Endothelial cell of umbilical vein (primary cell): ENCODE measurements at regions not wholly inside any gene's neighbourhood (a gene's known extent, or its start where the extent isn't known, plus 50 kb on each side); places are given as distances from the start of the nearest gene placed in this dataset.

Experiments
- BruUV-seq: library from RNA; stranded (reverse); fragments of 400-500 nt; replicated peaks from 2 replicates; lab custom pipeline; 2021; lab: Mats Ljungman, UMichigan
- CTCF ChIA-PET: fragments of 300-600, 350-600 bp; sonication (Branson Sonifier 250); formaldehyde crosslinking; loops from one replicate; lab custom pipeline; 2021; ENCODE audit warnings: antibody characterized with exemption, inconsistent platforms; lab: Charles Lee
- POLR2A ChIA-PET: fragments of 300-600, 350-600 bp; sonication (Branson Sonifier 250); formaldehyde crosslinking; loops from one replicate; lab custom pipeline; 2021; ENCODE audit warnings: antibody characterized with exemption, inconsistent platforms; lab: Charles Lee
- DNase-seq: peaks from one replicate; pipeline ENCODE4 v3.0.0-alpha.2; 2011; ENCODE audit warnings: low read depth, low spot score
- FAIRE-seq: peaks from 2 replicates; lab custom pipeline; 2011; peaks lifted over from hg19 to GRCh38; lab: Jason Lieb, UNC
- H2AFZ ChIP-seq: 2 replicates; pipeline ENCODE4 v1.6.0; 2012; ENCODE audit warnings: low read depth, low read length, control low read depth, inconsistent platforms
- H3K27ac ChIP-seq: 2 replicates; pipeline ENCODE4 v1.5.1; 2011; ENCODE audit warnings: low read depth, mild to moderate bottlenecking, control low read depth, low read length, moderate library complexity; ENCODE audit not compliant: insufficient read depth
- H3K27me3 ChIP-seq, 2 experiments: 2 replicates each; pipeline versions ENCODE4 v1.6.0 to v1.6.1; 2011; ENCODE audit warnings: low read length in 2 of 2, mixed read lengths in 1 of 2; ENCODE audit not compliant: control insufficient read depth in 2 of 2, insufficient read depth in 2 of 2
- H3K36me3 ChIP-seq, 2 experiments: 2 replicates in 1 of 2; 3 replicates in 1 of 2; pipeline ENCODE4 v1.5.1; 2011; ENCODE audit warnings: low read length in 2 of 2, mild to moderate bottlenecking in 1 of 2, moderate library complexity in 1 of 2; ENCODE audit not compliant: control insufficient read depth in 2 of 2, insufficient read depth in 2 of 2; ENCODE audit errors: extremely low read depth in 1 of 2
- H3K4me1 ChIP-seq: 3 replicates; pipeline ENCODE4 v1.5.1; 2011; ENCODE audit warnings: mild to moderate bottlenecking, low read length; ENCODE audit not compliant: control insufficient read depth, insufficient read depth; ENCODE audit errors: extremely low read depth
- H3K4me2 ChIP-seq: 2 replicates; pipeline ENCODE4 v1.6.1; 2011; ENCODE audit warnings: low read length, control low read depth, mixed read lengths; ENCODE audit not compliant: insufficient read depth
- H3K4me3 ChIP-seq, 3 experiments: fragments of 200-600 bp in 1 of 3; sonication (generic), shearing (Covaris generic) in 1 of 3; replicated peaks in 1 of 3; 2 replicates each; pipeline ENCODE4 v1.5.1; 2011 to 2016; ENCODE audit warnings: control low read depth in 3 of 3, low read length in 3 of 3, mild to moderate bottlenecking in 2 of 3, inconsistent platforms in 1 of 3, low read depth in 1 of 3, moderate library complexity in 1 of 3; ENCODE audit not compliant: insufficient read depth in 1 of 3
- H3K79me2 ChIP-seq: 2 replicates; pipeline ENCODE4 v1.6.0; 2012; ENCODE audit warnings: low read length, inconsistent platforms; ENCODE audit not compliant: control insufficient read depth, insufficient read depth
- H3K9ac ChIP-seq: replicated peaks from 2 replicates; pipeline ENCODE3; 2011; ENCODE audit warnings: low read length, control low read depth; ENCODE audit not compliant: insufficient read depth; ENCODE audit errors: extremely low read depth
- H3K9me1 ChIP-seq: replicated peaks from 3 replicates; pipeline ENCODE4 v1.6.0; 2011; ENCODE audit warnings: mild to moderate bottlenecking, low read length; ENCODE audit not compliant: control insufficient read depth, insufficient read depth; ENCODE audit errors: extremely low read depth
- H3K9me3 ChIP-seq: replicated peaks from 2 replicates; pipeline ENCODE4 v1.5.1; 2012; ENCODE audit warnings: low read length, inconsistent platforms; ENCODE audit not compliant: control insufficient read depth, insufficient read depth
- H4K20me1 ChIP-seq: replicated peaks from 2 replicates; pipeline ENCODE3; 2011; ENCODE audit warnings: mild to moderate bottlenecking, low read length; ENCODE audit not compliant: control insufficient read depth, insufficient read depth; ENCODE audit errors: extremely low read depth
- CTCF ChIP-seq, 2 donors: IDR thresholded peaks; 1 replicate in 1 of 2; 2 replicates in 1 of 2; pipeline ENCODE4 v1.5.1; 2011; ENCODE audit warnings: low read length in 2 of 2, mild to moderate bottlenecking in 2 of 2, moderate library complexity in 2 of 2, control low read depth in 1 of 2, inconsistent platforms in 1 of 2, low read depth in 1 of 2; ENCODE audit not compliant: insufficient read depth in 1 of 2; ENCODE audit errors: extremely low read depth in 1 of 2
- EZH2 ChIP-seq: IDR thresholded peaks from 2 replicates; pipeline ENCODE4 v1.6.1; 2012; ENCODE audit warnings: borderline replicate concordance, low read depth, mild to moderate bottlenecking, moderate library complexity, low read length, inconsistent platforms; ENCODE audit not compliant: severe bottlenecking
- FOS ChIP-seq: IDR thresholded peaks from 2 replicates; pipeline ENCODE4 v1.6.1; 2011; ENCODE audit warnings: mild to moderate bottlenecking, low read length, moderate library complexity, borderline replicate concordance; ENCODE audit not compliant: insufficient read depth
- GATA2 ChIP-seq: IDR thresholded peaks from 2 replicates; pipeline ENCODE4 v1.7.0; 2011; ENCODE audit warnings: low read depth, mild to moderate bottlenecking, moderate library complexity, mixed read lengths, low read length; ENCODE audit not compliant: insufficient read length, insufficient read depth
- JUN ChIP-seq: IDR thresholded peaks from 2 replicates; pipeline ENCODE4 v1.6.1; 2011; ENCODE audit warnings: borderline replicate concordance, low read depth; ENCODE audit not compliant: insufficient read length, insufficient read depth
- MAX ChIP-seq: IDR thresholded peaks from 2 replicates; pipeline ENCODE4 v1.6.1; 2011; ENCODE audit not compliant: insufficient read depth, insufficient read length
- MYC ChIP-seq: IDR thresholded peaks from one replicate; pipeline ENCODE4 v1.6.1; 2011; ENCODE audit warnings: mild to moderate bottlenecking, low read depth, low read length
- POLR2A ChIP-seq: IDR thresholded peaks from 2 replicates; pipeline ENCODE4 v1.6.1; 2012; ENCODE audit warnings: low read depth, mild to moderate bottlenecking, control low read depth, low read length
- POLR2AphosphoS5 ChIP-seq: IDR thresholded peaks from 2 replicates; pipeline ENCODE4 v1.6.1; 2012; ENCODE audit warnings: low read depth, mild to moderate bottlenecking, control low read depth, low read length, moderate library complexity; ENCODE audit not compliant: insufficient read depth
- dilution Hi-C: fragments of 300-500 bp; cut with MboI; formaldehyde crosslinking; loops from one replicate; pipeline ENCODE4 v1.15.0; 2019; ENCODE audit warnings: low sequenced_read_pairs; ENCODE audit not compliant: extremely low pct_ligation_motif_present
- intact Hi-C: fragments of 100-400 bp; cut with micrococcal nuclease; formaldehyde crosslinking; loops from one replicate; pipeline ENCODE4 v1.10.0; 2022

- Histone ChIP-seq H3K27ac (no peak overlapping the region), H3K27me3 (no peaks in the 10 kb centered on the region), H3K4me3 (no peak overlapping the region), H2AFZ (no peak overlapping the region), H4K20me1 (no peaks in the 10 kb centered on the region), H3K9ac (no peak overlapping the region), H3K79me2 (no peaks in the 10 kb centered on the region), H3K4me1 (peaks cover 7% of the 10 kb centered on the region), H3K9me1 (no peaks in the 10 kb centered on the region), H3K9me3 (no peaks in the 10 kb centered on the region), H3K36me3 (no peaks in the 10 kb centered on the region), H3K4me2 (no peak overlapping the region)
- CTCF ChIA-PET: interaction anchor here (1.2 kb wide), 1 partner anchor 11 kb away, joined by 3 read pairs; no protein-coding TSS in a partner anchor
- DNase-seq (no peak), FAIRE-seq (no peak)
- no TSS peak for BruUV-seq
- POLR2A ChIA-PET: no interaction called here
- TF ChIP-seq EZH2 (no peak), MAX (no peak), CTCF (IDR thresholded peaks at IDR 0.05; ENCODE audit: extremely low read depth in 1 of 2, insufficient read depth in 1 of 2, low read depth in 1 of 2, low read length in 2 of 2) (no peak), POLR2A (no peak), POLR2AphosphoS5 (no peak), GATA2 (no peak), FOS (no peak), MYC (no peak), JUN (no peak)
- dilution Hi-C loops (no loop called here), intact Hi-C loops (no loop called here)
These were observed 121.2 kb downstream of the MMUT start for GRCh38 chr6:49341869-49342268.
